ENCODE measurements at regions not wholly inside any gene's neighbourhood (a gene's known extent, or its start where the extent isn't known, plus 50 kb on each side); places are given as distances from the start of the nearest gene placed in this dataset.

DNA sequence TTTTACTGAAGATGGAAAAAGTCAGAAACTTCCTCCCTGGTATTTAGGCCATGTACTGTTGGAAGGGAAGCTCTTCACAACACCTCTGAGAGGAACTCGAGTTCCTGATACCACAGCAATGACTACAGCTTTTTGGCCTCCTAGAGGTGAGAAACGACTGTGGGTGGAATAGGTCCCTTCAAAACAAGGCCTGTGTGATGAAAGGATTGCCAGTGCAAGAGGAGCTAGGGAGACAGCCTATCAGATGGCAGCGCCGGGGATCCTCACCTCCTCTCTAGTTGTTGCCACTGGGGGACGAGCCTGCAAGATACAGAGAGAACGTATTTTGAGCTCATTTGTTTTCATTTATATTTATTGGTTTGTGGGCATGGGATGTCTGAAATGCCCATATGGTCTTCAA lies 187.8 kb upstream of the KCND3 start:
- no peak overlapping the region for H3K4me3 ChIP-seq (ENCODE audit: low read depth, low read length)
- no peak for DNase-seq (ENCODE audit: low read depth)
- TF ChIP-seq, protein P1, sequence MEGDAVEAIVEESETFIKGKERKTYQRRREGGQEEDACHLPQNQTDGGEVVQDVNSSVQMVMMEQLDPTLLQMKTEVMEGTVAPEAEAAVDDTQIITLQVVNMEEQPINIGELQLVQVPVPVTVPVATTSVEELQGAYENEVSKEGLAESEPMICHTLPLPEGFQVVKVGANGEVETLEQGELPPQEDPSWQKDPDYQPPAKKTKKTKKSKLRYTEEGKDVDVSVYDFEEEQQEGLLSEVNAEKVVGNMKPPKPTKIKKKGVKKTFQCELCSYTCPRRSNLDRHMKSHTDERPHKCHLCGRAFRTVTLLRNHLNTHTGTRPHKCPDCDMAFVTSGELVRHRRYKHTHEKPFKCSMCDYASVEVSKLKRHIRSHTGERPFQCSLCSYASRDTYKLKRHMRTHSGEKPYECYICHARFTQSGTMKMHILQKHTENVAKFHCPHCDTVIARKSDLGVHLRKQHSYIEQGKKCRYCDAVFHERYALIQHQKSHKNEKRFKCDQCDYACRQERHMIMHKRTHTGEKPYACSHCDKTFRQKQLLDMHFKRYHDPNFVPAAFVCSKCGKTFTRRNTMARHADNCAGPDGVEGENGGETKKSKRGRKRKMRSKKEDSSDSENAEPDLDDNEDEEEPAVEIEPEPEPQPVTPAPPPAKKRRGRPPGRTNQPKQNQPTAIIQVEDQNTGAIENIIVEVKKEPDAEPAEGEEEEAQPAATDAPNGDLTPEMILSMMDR (IDR thresholded peaks at IDR 0.05; ENCODE audit: control insufficient read depth, extremely low read depth, insufficient read depth): no peak

DNA sequence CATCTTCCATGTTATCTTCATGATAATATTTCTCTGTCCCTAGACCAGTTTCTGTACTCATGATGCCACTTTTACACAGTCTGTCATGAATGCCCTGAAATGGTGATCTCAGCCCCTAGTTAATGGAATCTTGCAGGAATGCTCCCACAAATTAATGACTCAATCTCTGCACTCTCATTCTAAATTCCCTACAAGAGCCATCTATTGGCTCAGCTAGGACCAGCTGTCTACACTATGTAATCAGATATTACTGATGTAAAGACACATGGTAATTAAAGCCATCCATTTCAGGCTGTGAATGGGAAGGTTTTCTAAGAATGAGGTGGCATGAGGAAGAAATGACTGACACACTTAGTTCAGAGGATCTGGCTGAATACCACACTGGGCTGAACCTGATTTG lies 199.1 kb upstream of the KCND3 start:
- no peak for DNase-seq (ENCODE audit: low read depth)
- TF ChIP-seq, protein P1 (IDR thresholded peaks at IDR 0.05; ENCODE audit: control insufficient read depth, extremely low read depth, insufficient read depth): no peak
- H3K4me3 ChIP-seq (ENCODE audit: low read depth, low read length): no peak overlapping the region

DNA sequence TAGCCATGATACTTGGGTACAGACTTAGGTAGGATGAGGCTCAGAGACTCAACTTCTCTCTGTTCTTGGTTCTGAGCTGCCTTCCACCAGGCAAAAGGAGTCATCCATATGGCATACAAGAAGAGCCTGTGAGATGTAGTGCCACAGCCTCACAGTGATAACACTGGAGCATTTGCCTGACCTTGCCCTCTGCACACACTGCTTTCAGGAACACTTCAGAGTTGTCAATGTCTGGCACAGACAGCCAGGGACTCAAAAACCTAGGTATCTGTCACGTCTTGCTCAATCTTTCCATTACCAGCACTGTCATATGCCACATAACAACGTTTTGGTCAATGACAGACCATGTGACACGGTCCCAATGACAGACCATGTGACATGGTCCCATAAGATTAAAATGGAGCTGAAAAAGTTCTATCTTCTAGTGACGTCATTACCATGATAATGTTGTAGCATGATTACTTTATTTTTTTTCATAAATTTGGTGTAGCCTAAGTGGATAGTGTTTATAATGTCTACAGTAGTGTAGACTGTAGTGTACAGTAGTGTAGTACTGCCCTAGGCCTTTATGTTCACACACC lies 199.9 kb upstream of the CTTNBP2NL start:
- TF ChIP-seq, protein P1 (IDR thresholded peaks at IDR 0.05; ENCODE audit: control insufficient read depth, extremely low read depth, insufficient read depth): no peak
- no peak overlapping the region for H3K4me3 ChIP-seq (ENCODE audit: low read depth, low read length)
- no peak for DNase-seq (ENCODE audit: low read depth)

DNA sequence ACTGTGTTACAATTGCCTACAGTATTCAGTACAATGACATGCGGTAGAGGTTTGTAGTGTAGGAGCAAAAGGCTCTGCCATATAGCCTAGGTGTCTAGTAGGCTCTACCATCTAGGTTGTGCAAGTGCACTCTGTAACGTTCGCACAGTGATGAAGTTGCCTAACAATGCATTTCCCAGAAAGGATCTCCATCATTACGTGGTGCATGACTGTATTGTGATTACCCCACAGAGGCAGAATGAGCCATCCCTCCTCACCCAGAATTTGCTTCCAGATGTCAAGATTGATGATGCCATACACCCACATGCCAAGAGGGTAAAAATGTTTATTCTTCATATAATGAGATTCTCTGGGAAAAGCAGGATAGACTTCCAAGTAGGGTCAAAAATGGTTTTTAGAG lies 199.3 kb upstream of the CTTNBP2NL start:
- TF ChIP-seq, protein P1 (IDR thresholded peaks at IDR 0.05; ENCODE audit: control insufficient read depth, extremely low read depth, insufficient read depth): no peak
- no peak for DNase-seq (ENCODE audit: low read depth)
- no peak overlapping the region for H3K4me3 ChIP-seq (ENCODE audit: low read depth, low read length)

DNA sequence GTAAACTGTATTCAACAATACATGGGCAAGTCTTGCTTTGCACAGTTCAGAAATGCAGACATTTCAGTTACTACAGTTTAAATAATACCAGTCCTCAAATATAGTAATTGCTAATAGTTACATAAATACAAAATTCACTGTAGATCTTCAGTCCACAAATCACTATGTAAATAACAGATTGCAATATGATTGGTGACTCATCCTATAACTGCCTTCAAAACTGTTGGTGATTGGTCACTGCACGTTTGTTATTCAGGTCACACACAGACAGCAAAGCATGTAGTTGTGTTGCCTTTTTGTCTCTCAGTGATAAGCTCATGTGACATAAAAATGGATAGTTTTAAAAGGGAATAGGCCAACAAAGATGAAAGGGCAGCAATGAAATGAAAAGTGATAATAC lies 186.5 kb upstream of the CTTNBP2NL start:
- no peak for DNase-seq (ENCODE audit: low read depth)
- TF ChIP-seq, protein P1 (IDR thresholded peaks at IDR 0.05; ENCODE audit: control insufficient read depth, extremely low read depth, insufficient read depth): no peak
- no peak overlapping the region for H3K4me3 ChIP-seq (ENCODE audit: low read depth, low read length)

DNA sequence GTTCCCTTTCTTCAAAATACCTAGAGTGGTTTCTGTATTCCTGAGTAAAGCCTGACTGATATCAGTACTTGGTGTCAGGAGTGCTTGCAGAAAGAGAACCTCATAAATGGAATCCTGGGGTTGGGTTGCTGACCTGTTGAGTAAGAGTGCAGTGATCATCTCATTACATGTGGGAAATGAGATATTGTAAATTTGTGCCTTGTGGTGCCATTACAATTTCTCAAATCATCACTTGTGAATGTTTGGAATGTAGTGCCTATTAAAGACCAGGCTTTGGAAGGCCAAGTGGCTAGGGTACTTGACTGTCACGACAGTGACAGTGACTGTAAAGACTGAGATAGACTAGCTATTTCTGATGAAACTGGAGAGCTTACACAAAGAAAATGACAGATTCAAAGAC lies 176.7 kb upstream of the CTTNBP2NL start:
- TF ChIP-seq, protein P1 (IDR thresholded peaks at IDR 0.05; ENCODE audit: control insufficient read depth, extremely low read depth, insufficient read depth): no peak
- H3K4me3 ChIP-seq (ENCODE audit: low read depth, low read length): no peak overlapping the region
- DNase-seq (ENCODE audit: low read depth): no peak

DNA sequence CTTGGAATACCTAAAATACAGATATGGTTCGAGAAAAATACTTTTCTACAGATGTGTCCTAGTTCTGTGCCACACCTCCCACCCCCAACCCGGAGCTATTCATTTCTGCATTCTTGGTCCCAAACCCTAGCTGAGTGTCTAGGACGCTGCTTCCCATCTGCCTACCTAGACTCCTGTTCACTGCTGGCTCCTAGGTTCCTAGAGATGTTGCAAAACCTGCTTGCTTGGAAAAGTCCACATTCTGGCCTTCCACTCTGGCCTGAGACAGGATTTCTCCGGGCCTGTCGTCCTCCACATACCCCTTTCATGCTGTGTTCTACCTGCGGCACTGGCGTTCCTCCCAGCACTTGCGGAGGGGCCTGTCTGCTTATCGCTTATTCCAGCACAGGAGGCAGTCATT lies 165.8 kb upstream of the CTTNBP2NL start:
- TF ChIP-seq, protein P1 (IDR thresholded peaks at IDR 0.05; ENCODE audit: control insufficient read depth, extremely low read depth, insufficient read depth): no peak
- DNase-seq (ENCODE audit: low read depth): no peak
- no peak overlapping the region for H3K4me3 ChIP-seq (ENCODE audit: low read depth, low read length)

Data from LNCaP clone FGC (cell line).